GM13976 (cell line): ENCODE measurements at regions not wholly inside any gene's neighbourhood (a gene's known extent, or its start where the extent isn't known, plus 50 kb on each side); places are given as distances from the start of the nearest gene placed in this dataset.
"Not testable (repeated sequence)": the region's sequence is repeated elsewhere in the genome, so short reads cannot be mapped to it uniquely, and the experiment has no call there.

Source experiments
- DNase-seq: peaks from one replicate; pipeline ENCODE4 v3.0.0; 2012; ENCODE audit warnings: low spot score
- CTCF ChIP-seq: IDR thresholded peaks from 2 replicates; pipeline ENCODE4 v1.5.1; 2012; ENCODE audit warnings: borderline replicate concordance, mild to moderate bottlenecking; ENCODE audit not compliant: insufficient read depth; ENCODE audit errors: extremely low read depth, missing control alignments, control extremely low read depth
- in situ Hi-C: fragments of 300-500 bp; cut with MboI; formaldehyde crosslinking; loops from one replicate; pipeline ENCODE4 v1.12.0; 2022; ENCODE audit warnings: low sequenced_read_pairs, mixed read lengths, inconsistent platforms; ENCODE audit not compliant: unreplicated experiment

GRCh38 chr2:2582998-2583545 is 252.0 kb upstream of the MYT1L start:
- in situ Hi-C loops = no loop called here
- DNase-seq = no peak
- no peak for TF ChIP-seq CTCF

DNA sequence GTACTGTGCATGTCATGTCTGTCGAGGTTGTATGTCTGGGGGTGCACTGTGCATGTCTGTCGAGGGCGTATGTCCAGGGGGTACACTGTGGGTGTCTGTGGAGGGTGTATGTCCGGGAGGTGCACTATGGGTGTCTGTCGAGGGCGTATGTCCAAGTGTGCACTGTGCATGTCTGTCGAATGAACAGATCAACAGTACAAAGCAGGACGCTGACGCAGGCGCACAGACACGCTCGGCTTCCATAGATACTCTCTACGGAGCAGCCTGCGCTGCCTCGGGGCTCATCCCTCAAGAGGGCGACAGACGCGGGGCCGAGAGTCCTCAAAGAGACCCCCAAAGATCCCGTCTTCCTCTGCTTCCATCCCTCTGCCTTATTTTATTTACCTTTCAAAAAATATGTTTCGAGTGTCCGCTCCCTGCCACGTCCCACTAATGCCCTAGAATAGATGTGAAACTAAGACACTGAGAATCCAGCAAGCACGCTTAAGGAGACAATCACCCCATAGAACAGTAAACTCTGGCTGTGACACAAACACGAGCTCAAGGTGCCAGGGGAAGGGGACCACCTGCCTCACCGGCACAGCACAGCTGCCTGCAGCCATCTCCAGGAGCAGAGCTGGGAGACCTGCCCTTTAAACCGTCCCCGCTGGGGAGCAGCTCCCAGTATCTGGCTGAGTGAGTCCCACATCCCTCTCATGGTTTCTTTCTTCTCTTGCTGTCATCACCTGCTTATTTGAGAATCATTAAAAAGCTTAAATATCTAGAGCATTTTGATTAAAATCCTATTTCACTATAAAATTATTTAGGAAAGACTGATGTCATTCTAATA is 250.5 kb upstream of the MYT1L start:
- in situ Hi-C loops = no loop called here
- no peak for DNase-seq
- TF ChIP-seq CTCF = no peak

DNA sequence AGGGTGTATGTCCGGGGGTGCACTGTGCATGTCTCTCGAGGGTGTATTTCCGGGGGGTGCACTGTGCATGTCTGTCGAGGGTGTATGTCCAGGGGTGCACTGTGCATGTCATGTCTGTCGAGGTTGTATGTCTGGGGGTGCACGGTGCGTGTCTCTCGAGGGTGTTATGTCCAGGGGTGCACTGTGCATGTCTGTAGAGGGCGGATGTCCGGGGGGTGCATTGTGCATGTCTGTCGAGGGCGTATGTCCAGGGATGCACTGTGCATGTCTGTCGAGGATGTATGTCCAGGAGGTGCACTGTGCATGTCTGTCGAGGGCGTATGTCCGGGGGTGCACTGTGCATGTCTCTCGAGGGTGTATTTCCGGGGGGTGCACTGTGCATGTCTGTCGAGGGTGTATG is 249.8 kb upstream of the MYT1L start:
- DNase-seq, in situ Hi-C loops: not testable (repeated sequence)

GRCh38 chr2:2580341-2580740 is 249.3 kb upstream of the MYT1L start:
- no peak for DNase-seq
- in situ Hi-C loops = no loop called here
- no peak for TF ChIP-seq CTCF

DNA sequence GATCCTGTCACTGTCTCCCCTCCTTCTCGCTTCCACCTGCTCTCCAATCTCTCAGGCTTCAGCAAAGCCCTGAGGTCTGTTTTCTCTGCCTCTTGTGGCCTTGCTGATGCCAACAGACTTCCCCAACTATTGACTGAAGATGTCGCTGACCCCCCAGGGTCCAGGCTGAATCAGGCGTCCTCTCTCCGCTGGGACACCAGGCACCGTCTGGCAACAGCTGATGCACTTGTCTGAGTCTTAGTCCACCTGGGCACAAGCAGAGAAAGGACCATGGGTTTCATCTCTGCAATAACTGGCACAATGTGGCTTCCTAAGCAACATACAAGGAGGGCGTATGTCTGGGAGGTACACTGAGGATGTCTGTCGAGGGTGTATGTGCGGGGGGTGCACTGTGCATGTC is 248.7 kb upstream of the MYT1L start:
- in situ Hi-C loops = no loop called here
- no peak for TF ChIP-seq CTCF
- DNase-seq = no peak

DNA sequence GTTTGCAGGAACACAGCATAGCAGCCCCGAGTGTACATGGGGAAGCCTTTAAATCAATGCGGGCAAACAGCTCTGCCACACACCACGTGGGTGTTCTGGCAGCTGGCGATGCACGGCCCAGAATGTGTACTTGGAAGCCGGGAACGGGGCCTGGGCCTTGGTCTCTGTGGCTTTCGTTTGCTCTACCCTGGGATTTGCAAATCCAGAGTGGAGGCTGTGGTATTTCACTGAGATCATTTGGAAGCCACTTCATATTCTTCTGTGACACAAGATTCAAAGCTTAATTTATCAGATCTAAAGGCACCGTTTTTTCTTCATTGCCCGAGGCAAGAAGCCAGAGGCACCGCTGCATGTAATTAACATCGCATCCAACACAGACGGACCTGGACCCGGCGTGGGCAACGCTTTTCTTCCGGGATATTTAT is 246.3 kb upstream of the MYT1L start:
- TF ChIP-seq CTCF = no peak
- in situ Hi-C loops = no loop called here
- no peak for DNase-seq

GRCh38 chr2:2575870-2576386 is 244.9 kb upstream of the MYT1L start:
- no peak for DNase-seq
- TF ChIP-seq CTCF = no peak
- in situ Hi-C loops = no loop called here
